Left renal pelvis (tissue), 4 donors: ENCODE measurements at regions not wholly inside any gene's neighbourhood (a gene's known extent, or its start where the extent isn't known, plus 50 kb on each side); places are given as distances from the start of the nearest gene placed in this dataset.
"Not testable (repeated sequence)": the region's sequence is repeated elsewhere in the genome, so short reads cannot be mapped to it uniquely, and the experiment has no call there.

Experiments used
- DNase-seq, 4 donors: peaks; one replicate each; pipeline ENCODE4 v3.0.0-alpha.2; 2013; ENCODE audit warnings: low read depth in 4 of 4, low spot score in 3 of 4

- DNase-seq: no peak
Observed at GRCh38 chr15:96115642-96116041, 214.9 kb upstream of the NR2F2 start.

DNA sequence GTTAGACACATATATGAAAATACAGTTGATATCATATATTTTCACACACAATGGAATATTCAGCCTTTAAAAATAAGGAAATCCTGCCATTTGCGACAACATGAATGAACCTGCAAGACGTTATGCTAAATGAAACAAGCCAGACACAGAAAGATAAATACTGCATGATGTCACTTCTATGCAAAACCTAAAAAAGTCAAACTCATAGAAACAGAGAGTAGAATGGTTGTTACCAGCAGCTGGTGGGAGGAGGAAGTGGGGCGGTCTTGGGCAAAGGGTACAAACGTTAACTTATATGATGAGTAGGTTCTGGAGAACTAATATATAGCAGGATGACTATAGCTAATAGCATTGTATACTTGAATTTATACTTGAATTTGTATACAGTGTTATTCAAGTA, 213.2 kb upstream of the NR2F2 start:
- no peak for DNase-seq

- no peak for DNase-seq
Observed at GRCh38 chr15:96119734-96120133, 210.8 kb upstream of the NR2F2 start.

DNA sequence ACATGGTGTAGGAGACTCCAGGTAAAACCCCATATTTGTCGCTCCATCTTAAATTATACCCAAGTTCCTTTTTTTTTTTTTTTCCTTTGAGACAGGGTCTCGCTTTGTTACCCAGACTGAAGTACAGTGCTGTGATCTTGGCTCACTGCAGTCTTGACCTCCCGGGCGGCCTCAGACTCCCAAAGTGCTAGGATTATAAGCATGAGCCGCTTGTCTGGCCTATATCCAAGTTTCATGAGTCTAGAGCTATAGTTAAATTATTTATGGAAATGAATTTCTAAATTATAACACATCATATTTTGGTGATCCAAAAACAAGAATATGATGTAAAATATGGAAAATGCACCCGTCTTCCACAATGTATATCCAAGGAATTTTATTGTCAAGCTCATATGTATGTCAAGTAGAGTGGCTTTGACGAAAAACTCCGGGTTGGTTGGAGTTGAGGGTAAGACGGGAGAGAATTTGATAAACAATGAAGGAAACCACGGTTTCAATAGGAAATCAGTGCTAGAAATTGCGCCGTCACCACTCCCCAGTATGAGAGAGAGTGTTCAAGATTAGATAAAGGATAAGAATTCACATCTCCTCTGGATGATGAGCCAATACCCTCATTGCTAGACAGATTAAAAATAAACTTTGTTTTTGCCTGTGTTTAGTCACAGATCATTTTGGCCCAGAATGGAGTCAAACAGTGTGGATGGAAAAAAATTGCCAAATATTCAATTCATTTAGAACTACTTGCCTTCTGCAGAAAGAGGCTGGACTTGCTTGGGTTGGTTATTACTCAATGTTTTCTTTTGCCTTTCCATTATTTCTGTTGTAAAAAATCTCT, 209.2 kb upstream of the NR2F2 start:
- DNase-seq: no peak

GRCh38 chr15:96122077-96123027, 208.1 kb upstream of the NR2F2 start:
- DNase-seq: no peak

- no peak for DNase-seq
Observed at GRCh38 chr15:96123028-96123400, 207.5 kb upstream of the NR2F2 start.

DNA sequence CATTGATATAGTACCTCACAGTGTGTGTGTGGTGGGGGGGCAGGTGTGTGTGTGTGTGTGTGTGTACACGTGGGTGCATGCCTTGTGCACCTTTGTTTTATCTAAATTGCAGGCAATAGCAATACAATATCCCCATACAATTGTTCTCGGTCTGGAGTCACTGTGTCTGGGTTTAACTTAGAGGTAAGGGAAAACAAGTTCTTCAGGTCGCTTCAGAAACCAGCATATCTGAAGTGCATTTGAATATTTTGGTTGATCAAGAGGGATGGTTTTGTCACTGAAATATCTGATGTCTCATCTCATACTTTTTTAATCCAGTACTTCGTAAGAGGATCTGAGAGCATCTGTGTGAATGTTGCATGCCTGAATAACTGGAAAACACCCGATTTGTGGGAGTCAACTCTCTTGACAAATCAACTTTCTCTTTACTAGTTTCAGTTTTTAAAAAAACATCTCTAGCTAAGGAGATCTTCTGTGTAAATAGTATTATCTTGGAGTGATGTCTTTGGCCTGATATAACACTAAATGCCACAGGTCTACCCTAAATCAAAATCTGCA, 206.8 kb upstream of the NR2F2 start:
- DNase-seq: no peak

DNA sequence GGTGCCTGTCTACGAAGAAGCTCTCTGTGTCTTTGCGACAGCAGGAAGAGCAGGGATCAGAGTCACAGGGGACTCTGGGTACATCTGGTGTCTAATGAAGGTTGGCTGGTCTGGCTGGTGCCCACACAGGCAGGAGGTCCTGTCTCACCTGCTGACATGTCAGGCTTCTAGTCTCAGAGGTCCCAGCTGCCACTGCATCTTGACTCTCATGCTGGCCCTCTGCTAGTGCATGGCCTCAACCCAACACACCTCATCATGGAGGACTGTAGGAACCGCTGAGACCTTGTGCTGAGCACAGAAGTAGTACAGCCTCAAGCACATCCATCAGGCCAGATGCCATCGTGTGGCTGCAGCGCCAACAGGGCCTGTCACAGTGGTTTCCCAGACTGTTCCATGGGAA, 206.1 kb upstream of the NR2F2 start:
- DNase-seq: no peak

GRCh38 chr15:96125721-96126415, 204.6 kb upstream of the NR2F2 start:
- no peak for DNase-seq

- no peak for DNase-seq
Observed at GRCh38 chr15:96126859-96127258, 203.6 kb upstream of the NR2F2 start.

GRCh38 chr15:96130734-96131133, 199.8 kb upstream of the NR2F2 start:
- no peak for DNase-seq

DNA sequence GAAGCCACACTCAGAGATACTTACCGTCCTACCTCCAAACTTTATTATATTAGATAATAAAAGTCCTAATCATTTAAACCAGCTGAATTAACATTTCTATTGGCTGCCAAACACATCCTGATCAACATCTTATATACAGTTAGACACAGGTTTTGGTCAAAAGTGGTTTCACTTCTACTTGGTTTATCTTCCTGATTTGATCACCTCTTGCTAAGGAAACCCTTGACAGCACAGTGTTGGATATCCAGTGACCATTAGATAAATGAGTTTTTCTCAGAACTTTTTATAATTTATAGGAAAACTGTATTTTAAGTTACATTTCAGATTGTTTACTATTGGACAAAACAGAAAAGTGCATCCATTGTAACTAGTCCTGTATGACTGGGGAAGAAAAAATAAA, 198.4 kb upstream of the NR2F2 start:
- DNase-seq: no peak

- no peak for DNase-seq
Observed at GRCh38 chr15:96135166-96136093, 195.1 kb upstream of the NR2F2 start.

DNA sequence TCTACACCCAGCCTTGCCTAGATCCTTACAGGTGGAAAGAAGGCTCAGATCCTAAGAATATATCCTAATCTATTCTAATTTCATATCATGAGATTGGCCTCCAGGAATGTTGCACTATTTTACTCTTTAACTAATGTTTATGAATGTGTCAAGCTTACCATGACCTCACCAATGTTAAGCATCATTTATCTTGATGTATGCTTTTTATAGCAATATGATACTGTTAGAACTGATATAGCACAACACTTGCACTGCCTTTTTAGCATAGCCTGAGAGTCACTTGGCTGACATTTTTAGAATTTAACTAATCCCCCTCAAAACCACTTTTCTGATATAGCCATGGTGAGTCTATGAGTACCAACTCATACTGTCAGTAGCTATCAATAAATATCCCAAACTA, 191.5 kb upstream of the NR2F2 start:
- DNase-seq: no peak

- no peak for DNase-seq
Observed at GRCh38 chr15:96142498-96142897, 188.0 kb upstream of the NR2F2 start.

- no peak for DNase-seq
Observed at GRCh38 chr15:96144734-96145133, 185.8 kb upstream of the NR2F2 start.

DNA sequence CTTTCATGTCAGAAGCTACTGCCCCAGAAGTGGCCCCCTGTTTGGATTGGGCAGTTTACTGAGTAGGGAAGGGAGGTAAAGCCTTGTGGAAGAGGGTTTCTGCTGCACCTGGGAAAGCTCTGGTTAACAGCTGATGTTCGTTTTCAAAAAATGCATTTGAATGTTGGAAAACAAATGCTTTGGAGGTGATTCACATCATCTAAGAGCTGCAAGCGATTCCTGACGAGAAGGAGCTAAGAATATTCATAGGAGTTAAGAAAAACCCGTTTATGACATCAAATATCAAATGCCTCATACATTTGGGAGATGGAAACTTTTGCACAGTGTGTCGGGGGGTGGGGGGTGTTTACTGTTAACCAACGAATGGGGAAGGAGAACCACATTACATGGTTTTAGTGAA, 183.8 kb upstream of the NR2F2 start:
- DNase-seq: no peak

GRCh38 chr15:96147267-96147666, 183.2 kb upstream of the NR2F2 start:
- DNase-seq: no peak

- DNase-seq: no peak
Observed at GRCh38 chr15:96150254-96150653, 180.2 kb upstream of the NR2F2 start.

- DNase-seq: not testable (repeated sequence)
Observed at GRCh38 chr15:96151749-96152148, 178.8 kb upstream of the NR2F2 start.
